Activated B cell treated with CpG ODN at 0.5 μM for 24 hours (primary cell): ENCODE measurements at regions not wholly inside any gene's neighbourhood (a gene's known extent, or its start where the extent isn't known, plus 50 kb on each side); places are given as distances from the start of the nearest gene placed in this dataset.

Experiments used
- ATAC-seq: fragments of 200-7000 bp; cut with Tn5 transposase; one replicate; pipeline ENCODE4 v1.10.0; 2021; ENCODE audit warnings: low read depth, mild to moderate bottlenecking, moderate library complexity
- CTCF ChIA-PET: fragments of 350-600 bp; sonication (Branson Sonifier 250); formaldehyde crosslinking; loops from one replicate; lab custom pipeline; 2021; ENCODE audit warnings: antibody characterized with exemption; lab: Charles Lee
- POLR2A ChIA-PET: fragments of 350-600 bp; sonication (Branson Sonifier 250); formaldehyde crosslinking; loops from one replicate; lab custom pipeline; 2021; ENCODE audit warnings: antibody characterized with exemption; lab: Charles Lee
- DNase-seq: peaks from one replicate; pipeline ENCODE4 v3.0.0; 2022
- H3K27ac Mint-ChIP-seq: one replicate; pipeline ENCODE4 v1.8.0; 2020; ENCODE audit warnings: mixed read lengths
- H3K27me3 Mint-ChIP-seq: one replicate; pipeline ENCODE4 v1.8.0; 2021; ENCODE audit warnings: mixed read lengths
- H3K36me3 Mint-ChIP-seq: one replicate; pipeline ENCODE4 v1.8.0; 2021; ENCODE audit warnings: low read depth, mixed read lengths
- H3K4me1 Mint-ChIP-seq: one replicate; pipeline ENCODE4 v1.8.0; 2021; ENCODE audit warnings: mixed read lengths
- H3K4me3 Mint-ChIP-seq: one replicate; pipeline ENCODE4 v1.8.0; 2020; ENCODE audit warnings: mild to moderate bottlenecking, mixed read lengths
- H3K9me3 Mint-ChIP-seq: one replicate; pipeline ENCODE4 v1.8.0; 2020; ENCODE audit warnings: mixed read lengths
- CTCF ChIP-seq: fragments of 200-600 bp; IDR thresholded peaks from one replicate; pipeline ENCODE4 v1.8.0; 2022; ENCODE audit warnings: antibody characterized with exemption, mild to moderate bottlenecking
- intact Hi-C: fragments of 100-400 bp; cut with micrococcal nuclease; formaldehyde crosslinking; loops from one replicate; pipeline ENCODE4 v1.15.1; 2024

- peak overlapping the region; percentile 55 for H3K4me3 Mint-ChIP-seq
These were observed 144.0 kb upstream of the RET start for GRCh38 chr10:42932735-42933447.

GRCh38 chr10:42933448-42934340 is 143.2 kb upstream of the RET start:
- POLR2A ChIA-PET = no interaction called here
- DNase-seq (no peak), ATAC-seq (no peak)
- intact Hi-C loops = no loop called here
- CTCF ChIA-PET = no interaction called here
- TF ChIP-seq CTCF = no peak
- H3K9me3 Mint-ChIP-seq = no peaks in the 10 kb centered on the region
- H3K27me3 Mint-ChIP-seq = peaks cover 40% of the 10 kb centered on the region
- no peaks in the 10 kb centered on the region for H3K36me3 Mint-ChIP-seq
- H3K27ac Mint-ChIP-seq = no peak overlapping the region
- H3K4me3 Mint-ChIP-seq = peak overlapping the region; percentile 59
- peaks cover 10% of the 10 kb centered on the region for H3K4me1 Mint-ChIP-seq

More at GRCh38 chr10:42932735-42933447, 144.0 kb upstream of the RET start:
- POLR2A ChIA-PET = no interaction called here
- Mint-ChIP-seq H3K9me3 (no peaks in the 10 kb centered on the region), H3K27me3 (peaks cover 40% of the 10 kb centered on the region), H3K36me3 (no peaks in the 10 kb centered on the region), H3K27ac (no peak overlapping the region), H3K4me1 (peaks cover 10% of the 10 kb centered on the region)
- no peak for DNase-seq
- intact Hi-C loops = no loop called here
- no peak for TF ChIP-seq CTCF
- no peak for ATAC-seq
- CTCF ChIA-PET = no interaction called here

- no peak for TF ChIP-seq CTCF
- no peak for ATAC-seq
- DNase-seq = no peak
- no peaks in the 10 kb centered on the region for H3K9me3 Mint-ChIP-seq
- H3K4me3 Mint-ChIP-seq = peak overlapping the region; percentile 44
- no peak overlapping the region for H3K27ac Mint-ChIP-seq
- H3K4me1 Mint-ChIP-seq = peaks cover 10% of the 10 kb centered on the region
- intact Hi-C loops = no loop called here
- no peaks in the 10 kb centered on the region for H3K36me3 Mint-ChIP-seq
- POLR2A ChIA-PET = no interaction called here
- H3K27me3 Mint-ChIP-seq = peaks cover 36% of the 10 kb centered on the region
- CTCF ChIA-PET = no interaction called here
These were observed 142.5 kb upstream of the RET start for GRCh38 chr10:42934351-42934811.

GRCh38 chr10:42934842-42935241 is 142.0 kb upstream of the RET start:
- no peak for TF ChIP-seq CTCF
- POLR2A ChIA-PET = no interaction called here
- Mint-ChIP-seq H3K27ac (no peak overlapping the region), H3K4me3 (peak overlapping the region; percentile 44), H3K9me3 (no peaks in the 10 kb centered on the region), H3K27me3 (peaks cover 36% of the 10 kb centered on the region), H3K36me3 (no peaks in the 10 kb centered on the region), H3K4me1 (peaks cover 10% of the 10 kb centered on the region)
- CTCF ChIA-PET = no interaction called here
- ATAC-seq (no peak), DNase-seq (no peak)
- intact Hi-C loops = no loop called here

- DNase-seq (no peak), ATAC-seq (no peak)
- H3K27me3 Mint-ChIP-seq = peaks cover 36% of the 10 kb centered on the region
- no peak overlapping the region for H3K27ac Mint-ChIP-seq
- H3K36me3 Mint-ChIP-seq = no peaks in the 10 kb centered on the region
- TF ChIP-seq CTCF = no peak
- ChIA-PET POLR2A (no interaction called here), CTCF (no interaction called here)
- H3K4me3 Mint-ChIP-seq = no peak overlapping the region
- no peaks in the 10 kb centered on the region for H3K9me3 Mint-ChIP-seq
- intact Hi-C loops = no loop called here
- peaks cover 10% of the 10 kb centered on the region for H3K4me1 Mint-ChIP-seq
These were observed 141.4 kb upstream of the RET start for GRCh38 chr10:42935466-42935865.
